ENCODE measurements at regions not wholly inside any gene's neighbourhood (a gene's known extent, or its start where the extent isn't known, plus 50 kb on each side); places are given as distances from the start of the nearest gene placed in this dataset.

GRCh38 chr13:53204598-53204997 lies 176.0 kb downstream of the OLFM4 start:
- no peak for DNase-seq (ENCODE audit: low read depth)

GRCh38 chr13:53206455-53206854 lies 177.8 kb downstream of the OLFM4 start:
- DNase-seq (ENCODE audit: low read depth), result no peak

- DNase-seq (ENCODE audit: low read depth), result no peak
Measured at GRCh38 chr13:53207556-53207955, 178.9 kb downstream of the OLFM4 start.

- DNase-seq (ENCODE audit: low read depth), result no peak
Measured at GRCh38 chr13:53214433-53214832, 185.8 kb downstream of the OLFM4 start.

- DNase-seq (ENCODE audit: low read depth), result no peak
Measured at GRCh38 chr13:53215563-53215962, 186.9 kb downstream of the OLFM4 start.

GRCh38 chr13:53216773-53217172 lies 188.2 kb downstream of the OLFM4 start:
- no peak for DNase-seq (ENCODE audit: low read depth)

GRCh38 chr13:53217194-53217593 lies 188.6 kb downstream of the OLFM4 start:
- no peak for DNase-seq (ENCODE audit: low read depth)

- DNase-seq (ENCODE audit: low read depth), result no peak
Measured at GRCh38 chr13:53220038-53220437, 191.4 kb downstream of the OLFM4 start.

- no peak for DNase-seq (ENCODE audit: low read depth)
Measured at GRCh38 chr13:53237696-53238095, 209.1 kb downstream of the OLFM4 start.

- no peak for DNase-seq (ENCODE audit: low read depth)
Measured at GRCh38 chr13:53238261-53238660, 209.6 kb downstream of the OLFM4 start.

GRCh38 chr13:53240401-53241025 lies 211.9 kb downstream of the OLFM4 start:
- no peak for DNase-seq (ENCODE audit: low read depth)

- no peak for DNase-seq (ENCODE audit: low read depth)
Measured at GRCh38 chr13:53241891-53242348, 213.3 kb downstream of the OLFM4 start.

GRCh38 chr13:53249236-53249635 lies 220.6 kb downstream of the OLFM4 start:
- DNase-seq (ENCODE audit: low read depth), result no peak

GRCh38 chr13:53250272-53250875 lies 221.8 kb downstream of the OLFM4 start:
- peak; percentile 15 for DNase-seq (ENCODE audit: low read depth)

GRCh38 chr13:53250977-53251376 lies 222.4 kb downstream of the OLFM4 start:
- no peak for DNase-seq (ENCODE audit: low read depth)

- no peak for DNase-seq (ENCODE audit: low read depth)
Measured at GRCh38 chr13:53254500-53254899, 225.9 kb downstream of the OLFM4 start.

GRCh38 chr13:53255795-53256194 lies 227.2 kb downstream of the OLFM4 start:
- DNase-seq (ENCODE audit: low read depth), result no peak

- no peak for DNase-seq (ENCODE audit: low read depth)
Measured at GRCh38 chr13:53260594-53260993, 232.0 kb downstream of the OLFM4 start.

- no peak for DNase-seq (ENCODE audit: low read depth)
Measured at GRCh38 chr13:53264751-53265385, 236.3 kb downstream of the OLFM4 start.

GRCh38 chr13:53266757-53267156 lies 238.1 kb downstream of the OLFM4 start:
- DNase-seq (ENCODE audit: low read depth), result no peak

- DNase-seq (ENCODE audit: low read depth), result no peak
Measured at GRCh38 chr13:53269634-53270033, 241.0 kb downstream of the OLFM4 start.

GRCh38 chr13:53272873-53273272 lies 244.3 kb downstream of the OLFM4 start:
- no peak for DNase-seq (ENCODE audit: low read depth)

- DNase-seq (ENCODE audit: low read depth), result no peak
Measured at GRCh38 chr13:53276265-53276664, 247.7 kb downstream of the OLFM4 start.

- DNase-seq (ENCODE audit: low read depth), result no peak
Measured at GRCh38 chr13:53281677-53282076, 253.1 kb downstream of the OLFM4 start.

All from HS-5 (cell line).